HL-60 (cell line): ENCODE measurements at regions not wholly inside any gene's neighbourhood (a gene's known extent, or its start where the extent isn't known, plus 50 kb on each side); places are given as distances from the start of the nearest gene placed in this dataset.

Source experiments
- DNase-seq, 2 experiments: peaks; one replicate each; pipeline ENCODE4 v3.0.0-alpha.2; 2010 to 2020; ENCODE audit warnings: low read depth in 1 of 2, low spot score in 1 of 2
- H3K27ac ChIP-seq: fragments of 250-450 bp; sonication (Bioruptor Pico); replicated peaks from 2 replicates; pipeline ENCODE4 v1.5.1; 2020; ENCODE audit warnings: mild to moderate bottlenecking, moderate library complexity
- H3K27me3 ChIP-seq: fragments of 250-450 bp; sonication (Bioruptor Pico); 2 replicates; pipeline ENCODE4 v1.5.1; 2021; ENCODE audit warnings: mild to moderate bottlenecking, moderate library complexity; ENCODE audit not compliant: insufficient read depth, poor library complexity, severe bottlenecking
- H3K4me3 ChIP-seq: replicated peaks from 2 replicates; pipeline ENCODE4 v1.5.1; 2011; ENCODE audit warnings: mild to moderate bottlenecking, control low read depth, low read length; ENCODE audit not compliant: insufficient read depth
- CTCF ChIP-seq: IDR thresholded peaks from one replicate; pipeline ENCODE4 v1.5.1; 2011; ENCODE audit warnings: low read length, control low read depth, inconsistent platforms; ENCODE audit not compliant: insufficient read depth
- GABPA ChIP-seq: IDR thresholded peaks from 2 replicates; pipeline ENCODE4 v1.6.1; 2012; ENCODE audit warnings: low read depth
- POLR2AphosphoS5 ChIP-seq: IDR thresholded peaks from 2 replicates; pipeline ENCODE4 v1.6.1; 2012; ENCODE audit warnings: low read depth
- REST ChIP-seq: IDR thresholded peaks from 2 replicates; pipeline ENCODE4 v1.6.1; 2012; ENCODE audit warnings: low read depth; ENCODE audit not compliant: insufficient replicate concordance
- SPI1 ChIP-seq: IDR thresholded peaks from 2 replicates; pipeline ENCODE4 v1.6.1; 2012; ENCODE audit warnings: low read depth, mild to moderate bottlenecking, borderline replicate concordance

GRCh38 chr17:37824534-37825485 lies 80.0 kb upstream of the HNF1B start:
- no peak for TF ChIP-seq REST
- TF ChIP-seq GABPA = no peak
- TF ChIP-seq CTCF = no peak
- no peak for TF ChIP-seq POLR2AphosphoS5
- TF ChIP-seq SPI1 = peak; percentile 26; the same call in 1 of the 2 replicates
- peak in 1 of 2 experiments; percentile 48 for DNase-seq
- H3K27ac ChIP-seq = peak overlapping the region; percentile 49

GRCh38 chr17:37823996-37824395 lies 79.1 kb upstream of the HNF1B start:
- Histone ChIP-seq H3K27ac (peak overlapping the region; percentile 49; the same call in 1 of the 2 replicates), H3K27me3 (no peaks in the 10 kb centered on the region), H3K4me3 (no peak overlapping the region)
- DNase-seq = no peak
- TF ChIP-seq GABPA = no peak
- TF ChIP-seq SPI1 = no peak
- TF ChIP-seq POLR2AphosphoS5 = no peak
- TF ChIP-seq CTCF = no peak
- TF ChIP-seq REST = no peak

More at GRCh38 chr17:37824534-37825485, 80.0 kb upstream of the HNF1B start:
- H3K4me3 ChIP-seq = no peak overlapping the region
- no peaks in the 10 kb centered on the region for H3K27me3 ChIP-seq

GRCh38 chr17:37820995-37821713 lies 76.3 kb upstream of the HNF1B start:
- no peak for DNase-seq
- Histone ChIP-seq H3K27ac (no peak overlapping the region), H3K27me3 (no peaks in the 10 kb centered on the region), H3K4me3 (no peak overlapping the region)
- TF ChIP-seq CTCF = no peak
- TF ChIP-seq GABPA = no peak
- TF ChIP-seq POLR2AphosphoS5 = no peak
- TF ChIP-seq SPI1 = no peak
- TF ChIP-seq REST = no peak
